Prostate gland (tissue), 2 donors: ENCODE measurements at regions not wholly inside any gene's neighbourhood (a gene's known extent, or its start where the extent isn't known, plus 50 kb on each side); places are given as distances from the start of the nearest gene placed in this dataset.
"Not testable (repeated sequence)": the region's sequence is repeated elsewhere in the genome, so short reads cannot be mapped to it uniquely, and the experiment has no call there.

Experiments
- POLR2A ChIP-seq: fragments of 450-650 bp; IDR thresholded peaks from one replicate; pipeline ENCODE4 v1.6.1; 2016; ENCODE audit warnings: antibody characterized with exemption, mild to moderate bottlenecking
- TF ChIP-seq, protein P1 (sequence below), 4 experiments: fragments of 200-600 bp in 2 of 4; fragments of 450-650 bp in 2 of 4; sonication (generic) in 2 of 4; IDR thresholded peaks; 1 replicate in 3 of 4; 2 replicates in 1 of 4; pipeline ENCODE4 v1.5.1; 2016 to 2019; ENCODE audit warnings: antibody characterized with exemption in 4 of 4, mild to moderate bottlenecking in 2 of 4, moderate library complexity in 2 of 4

GRCh38 chr7:63748571-63749302 lies 249.9 kb upstream of the ZNF722 start:
- TF ChIP-seq, protein P1, sequence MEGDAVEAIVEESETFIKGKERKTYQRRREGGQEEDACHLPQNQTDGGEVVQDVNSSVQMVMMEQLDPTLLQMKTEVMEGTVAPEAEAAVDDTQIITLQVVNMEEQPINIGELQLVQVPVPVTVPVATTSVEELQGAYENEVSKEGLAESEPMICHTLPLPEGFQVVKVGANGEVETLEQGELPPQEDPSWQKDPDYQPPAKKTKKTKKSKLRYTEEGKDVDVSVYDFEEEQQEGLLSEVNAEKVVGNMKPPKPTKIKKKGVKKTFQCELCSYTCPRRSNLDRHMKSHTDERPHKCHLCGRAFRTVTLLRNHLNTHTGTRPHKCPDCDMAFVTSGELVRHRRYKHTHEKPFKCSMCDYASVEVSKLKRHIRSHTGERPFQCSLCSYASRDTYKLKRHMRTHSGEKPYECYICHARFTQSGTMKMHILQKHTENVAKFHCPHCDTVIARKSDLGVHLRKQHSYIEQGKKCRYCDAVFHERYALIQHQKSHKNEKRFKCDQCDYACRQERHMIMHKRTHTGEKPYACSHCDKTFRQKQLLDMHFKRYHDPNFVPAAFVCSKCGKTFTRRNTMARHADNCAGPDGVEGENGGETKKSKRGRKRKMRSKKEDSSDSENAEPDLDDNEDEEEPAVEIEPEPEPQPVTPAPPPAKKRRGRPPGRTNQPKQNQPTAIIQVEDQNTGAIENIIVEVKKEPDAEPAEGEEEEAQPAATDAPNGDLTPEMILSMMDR (IDR thresholded peaks at IDR 0.05): not testable (repeated sequence)
- not testable (repeated sequence) for TF ChIP-seq POLR2A
